ENCODE measurements at regions not wholly inside any gene's neighbourhood (a gene's known extent, or its start where the extent isn't known, plus 50 kb on each side); places are given as distances from the start of the nearest gene placed in this dataset.

DNA sequence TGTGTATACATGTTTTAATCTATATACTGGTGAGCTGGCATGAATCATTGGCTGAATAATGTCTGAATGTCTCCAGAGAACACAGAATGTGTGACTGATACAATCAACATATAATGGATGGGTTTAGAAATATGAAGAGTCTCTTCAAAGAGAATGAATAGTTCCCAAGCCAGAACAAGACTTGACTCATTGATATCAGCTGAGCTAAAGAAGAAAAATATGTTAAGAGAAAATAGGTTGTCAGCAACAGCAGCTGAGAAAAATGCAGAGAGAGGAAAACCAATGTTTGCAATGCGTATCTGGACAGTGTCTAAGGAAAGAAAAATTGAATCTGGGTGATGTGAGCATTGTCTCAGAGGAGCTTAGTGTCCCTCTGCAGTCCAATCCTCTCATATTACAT is 1281.8 kb upstream of the TENM4 start:
- no peak for DNase-seq

DNA sequence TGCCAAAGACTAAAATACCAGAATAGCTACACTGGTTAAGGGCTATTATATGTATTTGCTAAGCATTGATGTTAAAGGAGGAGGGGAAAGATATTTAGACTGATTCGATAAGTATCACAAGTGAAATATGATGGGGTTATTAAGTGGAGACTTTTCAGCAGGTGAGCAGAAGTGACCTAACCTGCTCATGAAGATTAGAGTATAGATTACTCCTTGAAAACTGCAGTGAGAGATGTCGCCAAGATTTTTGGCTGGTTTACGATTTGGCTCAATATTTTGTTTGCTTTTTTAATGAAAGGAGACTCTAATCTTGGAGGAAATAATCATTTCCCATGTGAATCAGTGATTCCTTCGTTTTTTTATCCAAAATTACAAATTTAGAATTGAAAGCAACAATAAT is 1279.5 kb upstream of the TENM4 start:
- DNase-seq, result no peak

GRCh38 chr11:80719292-80719646 is 1278.4 kb upstream of the TENM4 start:
- no peak for DNase-seq

DNA sequence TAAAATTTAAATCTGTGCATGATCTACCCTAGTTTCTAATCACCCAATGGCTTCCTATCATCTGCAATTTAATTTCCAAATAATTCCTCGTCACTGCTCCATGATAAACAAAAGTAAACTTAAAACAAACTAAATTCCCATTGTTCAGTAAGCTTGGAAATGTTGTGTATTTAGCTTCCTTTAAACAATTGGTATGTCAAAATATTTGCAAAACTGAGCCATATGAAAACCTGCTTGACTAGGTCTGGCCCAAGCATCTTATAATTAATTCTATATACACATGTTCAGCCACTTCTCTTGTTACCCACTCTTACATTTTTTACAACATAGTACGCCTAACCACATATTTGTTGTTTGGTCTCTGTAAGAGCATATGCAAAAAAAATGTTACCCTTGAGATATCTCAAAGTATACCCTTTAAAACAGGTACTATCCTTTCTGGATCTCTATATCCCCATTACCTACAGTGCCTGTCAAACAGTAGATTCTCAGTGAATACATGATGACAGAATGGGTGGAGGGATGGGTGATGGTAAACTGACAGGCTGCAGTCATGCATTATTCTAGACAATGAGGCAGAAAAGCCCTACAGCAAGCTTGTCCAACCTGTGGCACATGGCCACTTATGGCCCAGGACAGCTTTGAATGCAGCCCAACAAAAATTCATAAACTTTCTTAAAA is 1277.9 kb upstream of the TENM4 start:
- no peak for DNase-seq

DNA sequence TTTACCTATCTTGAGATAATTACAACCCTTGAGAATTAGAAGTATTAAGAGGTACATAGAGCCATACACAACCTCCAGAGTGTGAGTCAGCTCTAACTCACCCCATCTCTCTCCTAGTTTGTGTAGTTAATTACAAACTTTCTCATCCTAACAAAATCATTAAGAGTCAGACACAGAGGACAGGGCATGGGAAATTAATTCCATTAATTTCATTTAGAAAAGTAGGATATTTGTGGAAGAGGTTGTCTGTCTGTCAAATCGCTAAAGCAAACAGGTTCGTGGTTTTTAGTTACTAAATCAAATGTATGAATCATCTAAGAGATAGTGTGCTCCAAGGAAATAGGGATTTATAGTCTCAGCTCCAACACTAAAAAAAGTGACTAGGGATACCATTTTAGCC is 1261.4 kb upstream of the TENM4 start:
- DNase-seq, result no peak

- no peak for DNase-seq
These were observed 1259.6 kb upstream of the TENM4 start for GRCh38 chr11:80700386-80700785.

DNA sequence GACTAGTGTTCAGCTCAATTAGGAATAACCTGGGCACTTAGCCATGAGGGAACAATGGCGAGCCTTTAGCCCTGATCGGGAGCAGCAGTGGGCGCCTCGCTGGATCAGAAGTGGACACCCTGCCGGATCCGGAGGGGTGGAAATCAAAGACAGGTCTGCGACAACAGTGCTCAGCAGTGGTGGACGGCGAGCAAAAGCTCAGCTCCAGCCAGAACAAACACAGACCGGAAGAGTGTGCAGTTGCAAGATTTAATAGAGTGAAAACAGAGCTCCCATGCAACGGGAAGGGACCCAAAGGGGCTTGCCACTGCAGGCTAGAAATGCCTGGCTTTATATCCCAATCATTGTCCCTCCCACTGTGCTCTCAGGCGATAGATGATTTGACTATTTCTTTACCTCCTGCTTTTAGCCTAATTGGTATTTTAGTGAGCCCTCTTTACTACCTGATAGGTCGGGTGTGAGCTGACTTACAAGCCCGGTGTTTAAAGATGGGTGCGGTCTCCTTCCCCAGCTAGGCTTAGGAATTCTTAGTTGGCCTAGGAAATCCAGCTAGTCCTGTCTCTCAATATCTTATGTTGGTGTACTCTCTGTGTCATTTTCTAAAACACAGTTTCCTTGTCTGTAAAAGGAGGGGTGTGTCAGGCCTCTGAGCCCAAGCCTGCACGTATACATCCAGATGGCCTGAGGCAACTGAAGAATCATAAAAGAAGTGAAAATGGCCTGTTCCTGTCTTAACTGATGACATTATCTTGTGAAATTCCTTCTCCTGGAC is 1258.8 kb upstream of the TENM4 start:
- DNase-seq, result peak in 1 of 2 experiments; percentile 17

- no peak for DNase-seq
These were observed 1257.8 kb upstream of the TENM4 start for GRCh38 chr11:80698637-80699036.

DNA sequence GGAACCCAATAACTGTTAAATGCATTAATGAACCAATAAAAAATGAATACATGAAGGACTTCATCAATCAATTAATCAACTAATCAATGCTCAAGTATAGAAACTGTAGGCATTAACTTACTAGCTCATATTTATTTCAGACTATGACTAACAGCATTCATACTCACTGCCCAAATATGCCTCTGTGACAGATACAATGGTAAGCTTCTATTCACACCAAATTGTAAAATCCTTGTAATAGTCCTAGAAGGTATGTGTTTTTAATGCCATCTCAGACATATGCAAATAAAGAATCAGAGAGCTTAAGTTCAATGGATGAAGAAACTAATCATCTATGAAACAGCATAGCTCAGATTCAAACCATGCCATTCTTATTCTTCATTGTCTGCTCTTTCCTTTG is 1253.6 kb upstream of the TENM4 start:
- no peak for DNase-seq

DNA sequence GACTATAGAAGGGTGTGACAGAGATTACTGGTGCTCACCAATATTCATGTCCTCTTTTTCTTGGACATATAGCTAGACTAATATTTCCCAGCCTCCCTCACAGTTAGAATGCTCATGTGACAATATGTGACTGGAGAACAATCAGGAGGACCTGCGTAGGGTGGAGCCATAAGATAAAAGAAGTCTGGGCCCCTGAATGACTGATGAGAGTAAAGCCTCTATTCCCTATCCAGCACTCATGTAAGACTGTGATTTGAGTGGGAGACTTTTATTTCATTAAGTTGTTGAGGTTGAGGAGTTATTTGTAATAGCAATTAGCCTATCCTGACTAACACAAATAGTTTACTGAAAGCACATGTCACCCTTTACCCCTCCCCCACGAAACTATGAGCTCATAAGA is 1247.1 kb upstream of the TENM4 start:
- no peak for DNase-seq

DNA sequence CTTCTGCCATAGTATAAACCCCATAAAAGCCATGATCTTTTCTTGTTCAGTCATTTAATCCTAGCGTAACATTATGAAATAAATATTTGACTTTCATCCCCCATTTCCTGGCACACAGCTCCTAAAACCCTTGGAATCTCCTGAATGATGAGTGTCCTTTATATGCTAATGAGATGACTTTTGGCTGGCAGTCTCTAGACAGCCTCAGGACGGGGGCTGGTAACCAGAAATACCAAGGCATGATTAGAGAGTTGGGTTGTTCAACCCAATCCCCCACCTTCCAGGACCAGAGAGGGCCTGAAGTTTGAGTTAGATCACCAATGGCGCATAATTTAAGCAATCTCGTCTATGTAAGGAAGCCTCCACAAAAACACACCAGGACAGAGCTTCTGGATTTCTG is 1246.1 kb upstream of the TENM4 start:
- no peak for DNase-seq

GRCh38 chr11:80673566-80673965 is 1232.7 kb upstream of the TENM4 start:
- DNase-seq, result no peak

GRCh38 chr11:80669620-80670019 is 1228.8 kb upstream of the TENM4 start:
- no peak for DNase-seq

- no peak for DNase-seq
These were observed 1227.2 kb upstream of the TENM4 start for GRCh38 chr11:80668039-80668438.

DNA sequence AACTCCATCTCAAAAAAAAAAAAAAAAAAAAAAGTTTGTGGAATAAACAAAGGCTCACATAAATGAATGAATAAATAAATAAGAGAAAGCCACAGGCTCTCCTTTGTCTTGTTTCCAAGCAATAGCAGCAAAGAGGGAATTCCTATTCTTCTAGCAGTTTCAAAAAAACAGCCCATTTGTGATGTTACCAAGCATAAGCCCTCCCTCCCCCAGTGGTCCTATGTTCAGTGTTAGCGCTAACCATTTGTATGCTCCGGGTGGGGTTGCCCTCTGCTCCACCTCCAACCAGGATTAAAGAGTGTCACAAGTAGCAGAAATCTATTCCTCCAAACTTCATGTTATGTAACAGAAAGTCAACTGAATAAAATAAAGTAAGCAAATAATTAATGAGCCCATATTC is 1215.0 kb upstream of the TENM4 start:
- no peak for DNase-seq

DNA sequence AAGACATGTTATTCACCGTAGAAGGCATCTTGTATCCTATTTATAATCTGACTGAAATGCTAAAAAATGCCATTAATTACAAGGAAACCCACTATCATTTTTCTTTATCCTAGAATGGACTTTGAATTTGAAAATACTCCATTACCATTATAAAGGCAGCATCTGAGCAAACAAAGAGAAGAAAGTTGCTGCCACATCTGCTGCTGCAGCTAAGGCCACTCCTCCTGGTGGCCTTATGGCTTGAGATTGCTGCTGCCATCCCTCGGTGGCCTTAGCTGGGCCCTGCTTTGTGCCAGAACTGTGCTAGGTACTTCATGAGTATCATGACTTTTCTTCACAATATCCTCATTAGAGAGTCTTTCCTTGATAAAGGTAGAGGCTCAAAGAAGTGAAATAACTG is 1210.1 kb upstream of the TENM4 start:
- DNase-seq, result no peak

DNA sequence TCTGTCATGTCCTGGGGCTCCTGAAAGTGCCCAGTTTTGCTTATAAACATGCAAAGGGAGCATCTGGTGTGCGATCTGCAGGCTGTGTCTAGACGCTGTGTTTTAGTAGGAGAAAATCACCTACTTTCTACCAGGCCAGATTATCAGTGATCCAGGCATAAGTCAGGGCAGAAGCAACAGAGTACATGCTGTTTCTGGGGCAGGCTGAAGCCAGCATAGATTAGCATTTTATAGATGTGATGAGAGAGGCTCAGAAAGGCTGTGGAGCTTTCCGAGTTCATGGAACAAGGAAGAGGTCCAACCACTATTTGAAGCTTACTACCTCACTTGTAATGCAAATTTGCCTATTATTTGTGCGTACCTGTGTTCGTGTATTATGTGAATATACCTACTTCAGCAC is 1208.4 kb upstream of the TENM4 start:
- no peak for DNase-seq

DNA sequence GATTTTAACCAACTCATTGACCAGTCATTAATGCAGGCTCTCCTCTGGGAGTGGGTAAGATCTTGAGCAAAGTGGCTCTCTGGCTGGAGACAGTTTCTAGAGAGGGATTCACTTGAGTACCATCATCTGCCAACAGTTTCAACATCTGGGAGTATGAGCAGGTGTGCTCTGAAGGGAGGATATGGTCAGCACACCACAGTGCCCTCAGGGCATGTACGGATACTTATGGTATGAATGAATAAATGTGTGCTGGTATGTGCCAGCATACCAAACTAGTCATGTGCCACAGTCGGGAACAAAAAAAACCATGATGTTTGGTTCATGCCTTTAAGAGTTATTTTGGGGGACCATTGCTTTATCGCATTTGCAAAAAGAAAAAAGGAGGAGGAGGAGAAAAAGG is 1197.5 kb upstream of the TENM4 start:
- DNase-seq, result no peak

GRCh38 chr11:80637571-80637970 is 1196.7 kb upstream of the TENM4 start:
- DNase-seq, result no peak

DNA sequence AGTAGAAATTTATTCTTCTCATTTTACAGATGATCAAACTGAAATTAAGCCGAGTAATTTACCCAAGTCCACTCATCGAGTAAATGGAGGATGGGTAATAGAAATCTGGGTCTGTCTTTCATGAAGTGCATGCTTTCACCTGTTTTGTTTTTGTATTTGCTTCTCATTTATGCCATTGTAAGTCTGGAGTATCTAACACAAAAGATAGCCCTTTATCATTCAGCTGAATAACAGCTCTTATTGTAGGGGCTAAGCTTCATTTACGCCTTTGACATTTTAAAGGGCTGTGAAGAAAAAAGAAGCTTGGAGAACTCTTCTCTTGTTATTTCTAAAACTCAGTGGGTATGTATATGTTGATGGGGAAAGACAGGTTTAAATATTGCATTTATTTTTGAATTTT is 1196.2 kb upstream of the TENM4 start:
- no peak for DNase-seq

DNA sequence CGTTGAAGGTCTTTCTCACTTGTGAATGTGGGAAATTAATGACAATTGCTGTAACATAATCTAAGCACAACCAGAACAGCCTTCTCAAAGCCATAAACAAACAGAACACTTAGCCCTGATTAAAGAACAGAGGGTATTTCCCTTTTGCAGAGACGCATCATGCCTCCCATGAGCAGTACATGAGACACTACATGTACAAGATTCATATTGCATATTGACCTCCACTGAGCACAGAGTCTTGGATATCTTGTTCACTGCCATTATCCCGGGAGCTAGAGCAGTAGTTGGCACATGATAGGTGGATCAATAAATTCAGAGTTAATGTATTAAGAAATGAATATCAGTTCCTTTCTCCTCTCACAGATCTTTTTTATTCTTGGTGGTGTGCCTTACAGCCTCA is 1194.3 kb upstream of the TENM4 start:
- DNase-seq, result no peak

GRCh38 chr11:80632691-80633090 is 1191.9 kb upstream of the TENM4 start:
- no peak for DNase-seq

DNA sequence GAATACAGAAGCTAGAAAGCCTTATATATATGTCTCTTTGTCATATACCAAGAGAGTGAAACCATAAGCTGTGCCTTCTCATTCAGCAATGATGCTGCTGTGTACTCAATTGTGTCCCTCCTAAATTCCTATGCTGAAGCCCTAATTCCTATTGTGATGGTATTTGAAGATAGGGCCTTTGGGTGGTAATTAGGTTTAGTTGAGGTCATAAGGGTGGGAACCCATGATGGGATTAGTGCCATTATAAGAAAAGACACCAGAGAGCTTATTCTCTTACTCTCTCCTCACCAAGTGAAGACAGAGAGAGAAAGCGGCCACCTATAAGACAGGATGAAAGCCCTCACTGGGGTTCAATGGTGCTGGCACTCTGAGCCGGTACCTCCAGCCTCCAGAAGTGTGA is 1191.3 kb upstream of the TENM4 start:
- no peak for DNase-seq

- DNase-seq, result no peak
These were observed 1188.6 kb upstream of the TENM4 start for GRCh38 chr11:80629466-80629865.

DNA sequence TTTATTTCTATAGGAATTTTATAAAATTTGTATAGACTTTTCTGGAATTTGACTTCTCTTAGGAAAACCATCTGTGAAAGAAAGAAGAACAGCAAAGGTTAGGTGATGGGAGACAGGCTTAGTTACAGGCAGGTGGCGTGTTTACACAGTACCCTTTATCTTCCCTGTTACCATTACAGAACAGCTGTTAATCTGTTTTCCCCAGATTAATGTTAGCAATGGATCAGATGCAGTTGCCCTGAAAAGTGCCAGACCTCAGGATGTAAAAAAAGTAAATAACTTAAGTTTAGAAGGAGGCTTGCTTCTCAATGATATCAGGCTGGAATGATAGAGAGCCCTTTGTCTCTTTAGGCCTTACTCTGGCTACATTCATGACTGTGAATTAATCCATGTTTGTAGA is 1186.5 kb upstream of the TENM4 start:
- no peak for DNase-seq

Measured in NCI-H2081 (cell line).